ENCODE measurements at regions not wholly inside any gene's neighbourhood (a gene's known extent, or its start where the extent isn't known, plus 50 kb on each side); places are given as distances from the start of the nearest gene placed in this dataset.
"Not testable (repeated sequence)": the region's sequence is repeated elsewhere in the genome, so short reads cannot be mapped to it uniquely, and the experiment has no call there.

- DNase-seq = no peak
Measured at GRCh38 chr4:67035986-67036385, 509.3 kb downstream of the CENPC start.

DNA sequence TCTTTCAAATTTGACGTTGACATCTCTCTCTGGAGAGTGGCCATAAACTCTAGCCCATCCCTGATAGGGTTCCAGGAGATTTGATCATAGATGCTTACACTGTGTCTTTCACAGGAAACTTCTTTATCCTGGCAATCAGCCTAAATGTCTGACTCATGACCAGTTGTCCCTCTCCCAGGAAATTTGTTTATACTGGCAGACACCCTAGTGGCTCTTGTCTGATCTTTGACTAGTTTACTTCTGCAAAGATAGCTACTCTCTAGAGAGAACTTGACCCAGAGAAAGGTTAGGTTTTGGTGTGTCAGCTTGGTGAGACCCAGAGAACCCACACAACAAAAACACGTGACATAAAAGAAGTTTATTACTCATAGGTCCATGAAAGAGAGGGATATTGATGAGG, 509.8 kb downstream of the CENPC start:
- no peak for DNase-seq

DNA sequence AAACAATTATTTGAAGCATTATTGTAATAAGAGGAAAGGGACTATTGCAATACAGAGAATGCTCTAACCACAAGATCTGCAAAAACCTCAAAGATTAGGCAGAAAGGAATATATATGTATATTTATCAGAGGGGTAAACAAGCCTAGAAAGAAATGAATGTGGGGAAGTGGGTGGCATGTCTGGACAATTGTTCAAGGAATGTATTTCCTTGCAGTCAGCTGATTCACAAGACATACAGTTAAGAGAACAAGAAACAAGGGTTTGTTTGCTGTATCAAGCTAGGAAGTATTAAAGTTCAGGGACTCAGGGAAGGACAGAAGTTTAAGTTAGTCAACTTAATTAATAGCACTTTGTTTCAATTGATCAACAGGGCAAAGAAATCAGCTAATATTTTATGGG, 514.7 kb downstream of the CENPC start:
- no peak for DNase-seq

GRCh38 chr4:67020438-67020797, 524.9 kb downstream of the CENPC start:
- DNase-seq = no peak

- no peak for DNase-seq
Measured at GRCh38 chr4:67019686-67020437, 525.4 kb downstream of the CENPC start.

- DNase-seq = no peak
Measured at GRCh38 chr4:67014592-67014991, 530.7 kb downstream of the CENPC start.

GRCh38 chr4:67006791-67007190, 538.5 kb downstream of the CENPC start:
- DNase-seq = no peak

DNA sequence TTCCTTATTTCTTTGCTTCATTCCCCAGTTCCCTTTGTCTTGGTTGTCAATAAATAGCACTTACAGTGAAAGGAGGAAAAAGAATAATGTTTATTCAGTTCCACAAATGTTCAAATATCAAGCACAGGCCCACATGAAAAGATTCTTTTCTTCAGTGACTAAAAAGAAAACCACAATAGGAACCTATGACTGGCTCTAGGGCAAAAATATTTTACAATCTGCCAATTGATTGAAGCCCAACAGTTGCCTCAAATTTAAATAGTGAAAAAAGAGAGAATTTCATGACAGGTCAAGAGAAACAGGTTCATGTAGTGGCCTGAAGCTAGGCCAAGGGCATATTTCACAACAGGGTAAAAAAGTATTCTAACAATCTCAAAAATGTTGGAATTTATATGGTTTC, 553.8 kb downstream of the CENPC start:
- DNase-seq = no peak

DNA sequence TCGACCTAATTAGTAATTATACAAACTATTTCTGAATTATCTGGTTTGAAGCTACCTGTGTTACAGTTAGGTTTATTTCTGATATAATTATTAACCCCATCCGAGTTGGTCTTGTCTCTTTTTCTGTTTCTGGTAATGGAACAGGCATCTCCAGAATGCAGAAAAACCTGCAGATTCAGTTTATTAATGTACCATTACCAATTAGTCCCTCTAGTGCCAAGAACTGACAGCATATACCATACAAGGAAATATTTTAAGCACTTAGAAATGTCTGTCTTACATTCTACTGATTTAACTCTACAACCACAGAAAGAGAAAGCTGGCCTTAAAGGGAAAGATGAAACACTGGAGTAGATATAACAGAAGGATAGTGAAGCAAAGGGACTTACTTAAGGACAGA, 570.6 kb downstream of the CENPC start:
- DNase-seq = no peak

DNA sequence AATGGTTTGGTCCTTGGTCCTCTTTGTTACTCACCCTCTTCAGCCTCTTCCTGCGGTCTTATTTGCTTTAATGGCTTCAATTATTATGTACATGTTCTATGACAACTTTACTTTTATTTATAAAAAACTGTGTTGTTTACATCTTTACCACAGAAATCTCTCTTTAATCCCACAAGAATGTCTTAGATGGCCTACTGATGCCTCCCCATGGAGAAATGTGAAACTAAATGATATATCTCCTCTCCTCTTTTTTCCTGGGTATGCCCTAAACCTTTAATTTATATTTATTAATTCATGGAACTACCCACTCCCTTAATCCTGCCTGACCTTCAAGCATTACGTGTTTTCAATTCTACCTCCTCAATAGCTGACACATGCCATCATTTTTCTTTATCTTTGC, 573.2 kb downstream of the CENPC start:
- no peak for DNase-seq

DNA sequence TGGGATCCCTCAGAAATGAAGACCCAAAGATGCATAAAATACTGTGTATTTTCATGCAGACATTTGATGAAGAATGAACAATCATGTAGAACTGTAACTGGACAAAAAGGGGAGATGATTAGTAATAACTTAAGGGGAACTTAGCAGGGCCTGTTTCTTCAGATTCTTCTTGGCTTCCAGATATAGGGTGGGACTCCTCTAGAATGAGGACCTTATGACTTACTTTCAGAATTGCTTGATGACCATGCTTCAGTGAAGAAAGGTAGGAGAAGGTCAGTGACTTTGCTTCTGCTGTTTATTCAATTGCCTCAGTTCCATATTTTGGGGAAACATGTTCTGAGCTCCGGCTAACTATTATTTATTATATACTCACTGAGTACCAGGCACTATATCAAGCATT, 580.8 kb downstream of the CENPC start:
- no peak for DNase-seq

DNA sequence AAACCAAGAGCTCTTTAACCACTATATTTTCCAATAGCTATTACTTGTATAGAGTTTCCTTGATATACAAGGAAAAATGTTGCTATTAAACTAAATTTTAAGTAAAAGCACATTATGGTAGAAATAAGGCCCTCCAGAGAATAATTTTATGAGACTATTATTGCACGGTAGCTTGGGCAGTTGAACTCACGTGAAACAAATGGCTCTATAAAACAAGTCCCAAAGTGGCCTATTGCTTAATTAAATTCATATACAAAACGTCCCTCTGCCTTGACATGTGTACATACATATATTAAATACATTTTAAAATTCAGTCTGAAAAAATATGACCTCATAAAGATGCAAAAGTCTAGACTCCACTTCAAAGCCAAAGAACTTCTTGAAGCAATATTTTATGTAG, 582.2 kb downstream of the CENPC start:
- no peak for DNase-seq

- DNase-seq = no peak
Measured at GRCh38 chr4:66959207-66959606, 586.1 kb downstream of the CENPC start.

GRCh38 chr4:66956852-66957251, 588.5 kb downstream of the CENPC start:
- no peak for DNase-seq

DNA sequence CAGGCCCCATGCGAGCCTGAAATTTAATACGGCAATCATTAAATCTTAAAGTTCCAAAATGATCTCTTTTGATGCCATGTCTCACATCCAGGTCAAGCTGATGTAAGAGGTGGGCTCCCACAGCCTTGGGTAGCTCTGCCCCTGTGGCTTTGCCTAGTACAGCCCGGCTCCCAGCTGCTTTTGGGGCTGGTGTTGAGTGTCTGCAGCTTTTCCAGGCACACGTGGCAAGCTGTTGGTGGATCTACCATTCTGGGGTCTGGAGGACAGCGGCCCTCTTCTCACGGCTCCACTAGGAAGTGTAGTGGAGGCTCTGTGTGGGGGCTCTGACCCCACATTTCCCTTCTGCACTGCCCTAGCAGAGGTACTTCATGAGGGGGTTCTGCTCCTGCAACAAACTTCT, 588.9 kb downstream of the CENPC start:
- no peak for DNase-seq

- DNase-seq = no peak
Measured at GRCh38 chr4:66955784-66956183, 589.5 kb downstream of the CENPC start.

GRCh38 chr4:66949419-66949818, 595.9 kb downstream of the CENPC start:
- DNase-seq = no peak

- DNase-seq = no peak
Measured at GRCh38 chr4:66946761-66947160, 598.5 kb downstream of the CENPC start.

DNA sequence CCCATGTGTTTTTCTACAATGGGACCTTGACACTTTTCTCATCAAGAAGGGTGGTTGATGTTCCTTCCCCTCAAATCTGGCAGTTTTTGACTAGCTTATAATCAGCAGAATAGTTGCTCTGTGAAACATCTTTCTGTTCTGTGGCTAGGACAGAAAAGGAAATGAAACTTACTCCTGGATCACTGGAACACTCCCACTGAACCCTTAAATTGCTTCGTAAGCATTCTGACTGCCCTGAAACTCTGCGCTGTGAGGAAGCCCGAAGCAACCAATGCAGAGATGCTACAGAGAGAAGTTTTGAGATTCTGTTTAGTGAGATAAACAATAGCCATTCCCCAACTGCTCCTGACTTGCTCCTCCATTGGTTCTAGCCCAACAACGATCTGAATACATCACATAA, 602.2 kb downstream of the CENPC start:
- DNase-seq = no peak

DNA sequence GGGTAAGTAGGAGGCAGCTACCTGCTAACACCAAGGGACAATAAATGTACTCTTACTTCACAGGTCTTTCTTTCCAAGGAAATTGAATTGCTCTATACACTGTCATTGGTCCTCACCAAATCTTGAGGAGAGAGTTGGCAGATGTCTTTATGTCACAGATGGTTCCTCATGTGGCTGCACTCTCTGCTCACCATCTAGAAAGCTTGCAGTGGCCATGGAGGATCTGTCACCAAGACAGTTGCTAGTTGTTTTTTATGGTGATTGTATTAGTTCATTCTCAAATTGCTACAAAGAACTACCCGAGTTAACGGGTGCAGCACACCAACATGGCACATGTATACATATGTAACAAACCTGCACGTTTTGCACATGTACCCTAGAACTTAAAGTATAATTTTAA, 613.3 kb downstream of the CENPC start:
- DNase-seq = not testable (repeated sequence)

DNA sequence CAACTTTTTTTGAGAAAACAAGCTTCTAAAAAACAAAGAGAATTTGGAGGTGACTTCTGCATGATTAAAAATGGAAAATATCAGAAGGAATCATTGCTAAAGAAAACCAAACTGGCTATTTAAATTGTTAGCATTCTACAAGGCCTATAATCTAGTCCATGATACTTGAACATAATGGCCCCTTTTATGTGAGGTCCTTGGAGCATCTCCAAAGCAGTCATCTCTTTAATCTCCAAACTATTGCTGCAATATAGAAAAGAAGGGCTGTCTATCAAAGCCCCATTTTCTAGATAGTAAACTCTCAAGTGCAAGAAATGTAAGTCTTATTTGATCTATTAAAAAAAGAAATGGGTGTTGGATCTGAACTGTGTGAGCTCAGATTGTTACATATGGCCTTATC, 615.1 kb downstream of the CENPC start:
- no peak for DNase-seq

GRCh38 chr4:66929748-66930147, 615.6 kb downstream of the CENPC start:
- no peak for DNase-seq

- DNase-seq = not testable (repeated sequence)
Measured at GRCh38 chr4:66928881-66929280, 616.4 kb downstream of the CENPC start.

- no peak for DNase-seq
Measured at GRCh38 chr4:66927937-66928336, 617.4 kb downstream of the CENPC start.

- no peak for DNase-seq
Measured at GRCh38 chr4:66926687-66927086, 618.6 kb downstream of the CENPC start.

Data from stimulated activated CD4-positive, alpha-beta T cell treated with anti-CD3 and anti-CD28 coated beads, Interleukin-4, amount 100 ng/mL, for 4 hours (primary cell).